Activated naive CD4-positive, alpha-beta T cell treated with anti-CD3 and anti-CD28 coated beads for 36 hours (primary cell): ENCODE measurements at regions not wholly inside any gene's neighbourhood (a gene's known extent, or its start where the extent isn't known, plus 50 kb on each side); places are given as distances from the start of the nearest gene placed in this dataset.
"Not testable (repeated sequence)": the region's sequence is repeated elsewhere in the genome, so short reads cannot be mapped to it uniquely, and the experiment has no call there.

Experiments
- CTCF ChIA-PET: fragments of 350-600 bp; sonication (Branson Sonifier 250); formaldehyde crosslinking; loops from one replicate; lab custom pipeline; 2021; ENCODE audit warnings: antibody characterized with exemption; lab: Charles Lee
- DNase-seq: peaks from one replicate; pipeline ENCODE4 v3.0.0-alpha.2; 2020
- H3K27ac Mint-ChIP-seq: one replicate; pipeline ENCODE4 v1.8.0; 2021; ENCODE audit warnings: mild to moderate bottlenecking, mixed read lengths
- H3K27me3 Mint-ChIP-seq: one replicate; pipeline ENCODE4 v1.8.0; 2021; ENCODE audit warnings: low read depth, mixed read lengths
- H3K36me3 Mint-ChIP-seq: one replicate; pipeline ENCODE4 v1.8.0; 2021; ENCODE audit warnings: low read depth, mixed read lengths
- H3K4me1 Mint-ChIP-seq: one replicate; pipeline ENCODE4 v1.8.0; 2021; ENCODE audit warnings: low read depth, mixed read lengths
- H3K4me3 Mint-ChIP-seq: one replicate; pipeline ENCODE4 v1.8.0; 2021; ENCODE audit warnings: mild to moderate bottlenecking, moderate library complexity, mixed read lengths
- H3K9me3 Mint-ChIP-seq: one replicate; pipeline ENCODE4 v1.8.0; 2021; ENCODE audit warnings: mixed read lengths
- intact Hi-C: fragments of 100-400 bp; cut with micrococcal nuclease; formaldehyde crosslinking; loops from one replicate; pipeline ENCODE4 v1.15.1; 2023

GRCh38 chr4:79164907-79165610 is 160.8 kb downstream of the NAA11 start:
- Mint-ChIP-seq H3K9me3 (peaks cover 6% of the 10 kb centered on the region), H3K36me3 (no peaks in the 10 kb centered on the region), H3K27ac (no peak overlapping the region), H3K27me3 (peaks cover 1% of the 10 kb centered on the region), H3K4me3 (no peak overlapping the region), H3K4me1 (no peaks in the 10 kb centered on the region)
- DNase-seq, result no peak
- CTCF ChIA-PET, result no interaction called here
- intact Hi-C loops, result no loop called here

DNA sequence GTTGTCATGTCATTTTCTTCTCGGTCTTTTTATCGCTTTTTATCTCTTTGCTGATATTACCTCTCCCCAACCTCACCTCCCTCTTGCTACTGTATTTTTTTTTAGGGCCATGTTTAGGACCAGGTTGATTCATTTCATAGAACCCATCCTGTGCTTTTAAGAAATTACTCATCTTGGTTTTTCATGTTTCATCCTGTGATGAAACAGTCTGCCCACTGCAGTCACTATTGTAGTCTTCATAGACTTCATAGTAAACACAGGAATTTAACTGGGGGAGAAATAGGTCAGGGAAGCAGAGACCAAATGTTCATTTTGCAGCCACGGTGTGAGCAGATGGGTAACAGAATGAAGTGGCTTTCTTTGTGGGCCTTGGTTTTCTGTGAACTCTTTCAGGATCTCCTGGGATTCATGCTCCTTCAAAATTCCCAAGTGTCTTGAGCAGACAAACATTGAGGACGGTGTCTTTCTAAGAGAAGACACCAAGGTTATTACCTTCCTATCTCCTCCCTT is 161.8 kb downstream of the NAA11 start:
- DNase-seq, result no peak
- Mint-ChIP-seq H3K27ac (no peak overlapping the region), H3K4me1 (no peaks in the 10 kb centered on the region), H3K36me3 (no peaks in the 10 kb centered on the region), H3K27me3 (peaks cover 1% of the 10 kb centered on the region), H3K9me3 (peaks cover 4% of the 10 kb centered on the region), H3K4me3 (no peak overlapping the region)
- intact Hi-C loops, result no loop called here
- CTCF ChIA-PET, result no interaction called here

- Mint-ChIP-seq H3K9me3 (no peaks in the 10 kb centered on the region), H3K36me3 (no peaks in the 10 kb centered on the region), H3K4me3 (no peak overlapping the region), H3K27me3 (no peaks in the 10 kb centered on the region), H3K4me1 (no peaks in the 10 kb centered on the region), H3K27ac (no peak overlapping the region)
- intact Hi-C loops, result no loop called here
- no peak for DNase-seq
- CTCF ChIA-PET, result no interaction called here
Observed at GRCh38 chr4:79160962-79161361, 164.9 kb downstream of the NAA11 start.

DNA sequence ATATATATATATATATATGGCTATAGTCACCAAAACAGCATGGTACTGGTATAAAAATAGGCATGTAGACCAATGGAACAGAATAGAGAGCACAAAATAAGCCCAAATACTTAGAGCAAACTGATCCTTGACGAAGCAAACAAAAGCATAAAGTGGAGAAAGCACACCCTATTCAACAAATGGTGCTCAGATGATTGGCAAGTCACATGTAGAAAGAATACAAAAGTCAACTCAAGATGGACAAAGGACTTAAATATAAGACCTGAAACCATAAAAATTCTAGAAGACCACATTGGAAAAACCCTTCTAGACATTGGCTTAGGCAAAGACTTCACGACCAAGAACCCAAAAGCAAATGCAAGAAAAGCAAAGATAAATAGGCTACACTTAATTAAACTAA is 167.2 kb downstream of the NAA11 start:
- H3K4me1 Mint-ChIP-seq, H3K27ac Mint-ChIP-seq, H3K4me3 Mint-ChIP-seq, CTCF ChIA-PET, DNase-seq, H3K27me3 Mint-ChIP-seq, H3K9me3 Mint-ChIP-seq, intact Hi-C loops, H3K36me3 Mint-ChIP-seq: not testable (repeated sequence)

- no peaks in the 10 kb centered on the region for H3K27me3 Mint-ChIP-seq
- intact Hi-C loops, result no loop called here
- no peaks in the 10 kb centered on the region for H3K4me1 Mint-ChIP-seq
- no peak overlapping the region for H3K4me3 Mint-ChIP-seq
- H3K36me3 Mint-ChIP-seq, result no peaks in the 10 kb centered on the region
- CTCF ChIA-PET, result interaction anchor here (0.7 kb wide), 1 partner anchor 927 kb away, joined by 3 read pairs; no protein-coding TSS in a partner anchor
- no peak overlapping the region for H3K27ac Mint-ChIP-seq
- no peak for DNase-seq
- peaks cover 9% of the 10 kb centered on the region for H3K9me3 Mint-ChIP-seq
Observed at GRCh38 chr4:79155336-79155735, 170.5 kb downstream of the NAA11 start.

GRCh38 chr4:79150820-79151416 is 174.9 kb downstream of the NAA11 start:
- Mint-ChIP-seq H3K27me3 (no peaks in the 10 kb centered on the region), H3K4me3 (no peak overlapping the region), H3K27ac (no peak overlapping the region), H3K4me1 (no peaks in the 10 kb centered on the region), H3K36me3 (no peaks in the 10 kb centered on the region), H3K9me3 (peaks cover 9% of the 10 kb centered on the region)
- CTCF ChIA-PET, result no interaction called here
- DNase-seq, result no peak
- intact Hi-C loops, result no loop called here

DNA sequence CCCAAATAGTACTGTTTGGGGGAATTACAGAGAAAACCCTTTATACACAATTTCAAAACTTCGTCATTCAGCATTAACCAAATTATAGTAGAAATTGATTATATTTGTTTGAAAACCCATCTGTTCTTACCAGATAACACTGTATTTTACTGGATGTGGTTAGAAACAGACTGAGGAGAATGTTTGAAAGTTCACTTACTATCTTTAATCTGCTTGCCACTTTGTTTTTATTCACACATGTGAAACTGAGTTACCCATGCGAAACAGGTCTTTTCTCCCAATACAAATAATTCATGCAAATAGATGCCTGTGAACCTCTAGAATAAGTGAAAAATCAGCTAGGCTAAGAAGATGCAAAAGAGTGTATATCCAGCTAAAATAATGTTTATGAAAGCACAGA is 177.5 kb downstream of the NAA11 start:
- Mint-ChIP-seq H3K4me1 (no peaks in the 10 kb centered on the region), H3K4me3 (no peak overlapping the region), H3K9me3 (peaks cover 7% of the 10 kb centered on the region), H3K36me3 (no peaks in the 10 kb centered on the region), H3K27me3 (no peaks in the 10 kb centered on the region), H3K27ac (no peak overlapping the region)
- CTCF ChIA-PET, result no interaction called here
- intact Hi-C loops, result no loop called here
- no peak for DNase-seq

DNA sequence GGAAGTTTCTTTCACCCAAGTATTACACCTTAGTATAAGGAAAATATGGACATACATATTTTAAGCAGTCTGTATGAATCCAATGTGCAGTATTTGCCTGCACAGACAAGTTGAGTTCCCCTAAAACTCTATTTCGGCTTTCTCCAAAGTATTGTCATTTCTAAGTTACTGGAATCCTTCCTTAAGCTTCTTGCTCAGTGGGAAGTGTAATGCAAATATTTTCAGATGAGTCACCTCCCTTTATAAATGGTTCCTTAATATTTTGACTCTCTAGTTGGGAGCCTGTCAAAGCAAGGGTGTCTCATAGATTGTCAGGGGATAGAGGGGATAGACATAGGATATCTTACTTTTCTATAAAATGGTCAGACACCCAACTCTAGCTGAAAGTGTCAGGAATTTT is 178.6 kb downstream of the NAA11 start:
- CTCF ChIA-PET, result no interaction called here
- no peak overlapping the region for H3K27ac Mint-ChIP-seq
- H3K4me3 Mint-ChIP-seq, result no peak overlapping the region
- no peaks in the 10 kb centered on the region for H3K4me1 Mint-ChIP-seq
- no peaks in the 10 kb centered on the region for H3K36me3 Mint-ChIP-seq
- intact Hi-C loops, result no loop called here
- peaks cover 6% of the 10 kb centered on the region for H3K9me3 Mint-ChIP-seq
- no peak for DNase-seq
- H3K27me3 Mint-ChIP-seq, result no peaks in the 10 kb centered on the region

DNA sequence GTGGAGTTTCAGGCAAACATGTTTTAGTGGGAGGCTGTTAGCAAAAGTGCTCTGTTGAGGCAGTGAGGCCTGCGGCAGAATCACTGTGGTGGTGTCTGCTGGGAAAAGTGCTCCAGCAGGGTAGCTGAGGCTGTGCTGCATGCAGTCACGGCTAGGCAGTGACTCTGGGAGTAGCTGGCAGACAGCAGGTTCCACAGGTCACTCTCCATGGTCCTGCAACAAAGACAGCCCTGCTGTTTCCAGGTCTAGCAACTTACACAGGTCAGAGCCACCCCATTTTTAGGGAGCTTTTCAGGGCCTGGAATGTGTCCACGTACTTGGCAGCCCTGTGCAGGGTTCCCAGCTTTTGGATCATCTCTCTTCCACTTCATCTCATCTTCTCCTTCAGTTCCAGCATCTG is 184.3 kb downstream of the NAA11 start:
- CTCF ChIA-PET, result no interaction called here
- no peak overlapping the region for H3K4me3 Mint-ChIP-seq
- intact Hi-C loops, result no loop called here
- no peaks in the 10 kb centered on the region for H3K36me3 Mint-ChIP-seq
- H3K27ac Mint-ChIP-seq, result no peak overlapping the region
- DNase-seq, result no peak
- H3K4me1 Mint-ChIP-seq, result no peaks in the 10 kb centered on the region
- H3K9me3 Mint-ChIP-seq, result peaks cover 11% of the 10 kb centered on the region
- H3K27me3 Mint-ChIP-seq, result no peaks in the 10 kb centered on the region

DNA sequence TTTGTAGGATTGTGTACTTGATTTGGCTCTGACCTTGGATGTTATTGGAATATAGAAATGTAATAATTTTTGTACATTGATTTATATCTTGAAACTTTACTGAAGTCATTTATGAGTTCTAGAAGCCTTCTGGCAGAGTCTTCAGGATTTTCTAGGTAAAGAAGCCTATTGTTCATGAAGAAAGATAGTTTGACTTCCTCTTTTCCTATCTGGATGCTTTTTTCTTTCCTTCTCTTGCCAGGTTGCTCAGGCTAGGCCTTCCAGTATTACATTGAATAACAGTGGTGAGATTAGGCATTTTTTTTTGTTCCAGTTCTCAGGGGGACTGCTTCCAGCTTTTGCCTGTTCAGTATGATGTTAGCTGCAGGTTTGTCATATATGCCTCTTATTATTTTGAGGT is 191.1 kb downstream of the NAA11 start:
- CTCF ChIA-PET, result no interaction called here
- Mint-ChIP-seq H3K27me3 (no peaks in the 10 kb centered on the region), H3K9me3 (peaks cover 6% of the 10 kb centered on the region), H3K36me3 (no peaks in the 10 kb centered on the region), H3K4me1 (no peaks in the 10 kb centered on the region), H3K4me3 (no peak overlapping the region), H3K27ac (no peak overlapping the region)
- DNase-seq, result no peak
- intact Hi-C loops, result no loop called here

- Mint-ChIP-seq H3K4me1 (no peaks in the 10 kb centered on the region), H3K4me3 (no peak overlapping the region), H3K9me3 (peaks cover 4% of the 10 kb centered on the region), H3K36me3 (no peaks in the 10 kb centered on the region), H3K27ac (no peak overlapping the region), H3K27me3 (no peaks in the 10 kb centered on the region)
- DNase-seq, result no peak
- intact Hi-C loops, result no loop called here
- CTCF ChIA-PET, result no interaction called here
Observed at GRCh38 chr4:79132826-79133225, 193.0 kb downstream of the NAA11 start.

GRCh38 chr4:79121875-79122358 is 182.7 kb upstream of the PAQR3 start:
- CTCF ChIA-PET, result no interaction called here
- peaks cover 2% of the 10 kb centered on the region for H3K36me3 Mint-ChIP-seq
- H3K27me3 Mint-ChIP-seq, result no peaks in the 10 kb centered on the region
- H3K27ac Mint-ChIP-seq, result no peak overlapping the region
- DNase-seq, result no peak
- peaks cover 42% of the 10 kb centered on the region for H3K9me3 Mint-ChIP-seq
- intact Hi-C loops, result no loop called here
- no peaks in the 10 kb centered on the region for H3K4me1 Mint-ChIP-seq
- no peak overlapping the region for H3K4me3 Mint-ChIP-seq

GRCh38 chr4:79121223-79121622 is 182.0 kb upstream of the PAQR3 start:
- CTCF ChIA-PET, result no interaction called here
- Mint-ChIP-seq H3K4me3 (no peak overlapping the region), H3K27ac (no peak overlapping the region), H3K27me3 (no peaks in the 10 kb centered on the region), H3K4me1 (no peaks in the 10 kb centered on the region), H3K9me3 (peaks cover 42% of the 10 kb centered on the region), H3K36me3 (peaks cover 2% of the 10 kb centered on the region)
- no peak for DNase-seq
- intact Hi-C loops, result no loop called here
